GM23248 (cell line): ENCODE measurements at regions not wholly inside any gene's neighbourhood (a gene's known extent, or its start where the extent isn't known, plus 50 kb on each side); places are given as distances from the start of the nearest gene placed in this dataset.

Experiments
- EZH2 ChIP-seq: fragments of 200-600 bp; sonication (generic); IDR thresholded peaks from 2 replicates; pipeline ENCODE4 v1.6.1; 2018; ENCODE audit warnings: antibody characterized with exemption, mild to moderate bottlenecking; ENCODE audit not compliant: insufficient read depth, poor library complexity, severe bottlenecking
- EZH2phosphoT487 ChIP-seq: fragments of 200-600 bp; sonication (generic); IDR thresholded peaks from 2 replicates; pipeline ENCODE4 v1.6.1; 2018; ENCODE audit warnings: antibody characterized with exemption, moderate library complexity, mild to moderate bottlenecking, low read depth; ENCODE audit not compliant: insufficient read depth

GRCh38 chr2:147711031-147711430 lies 133.8 kb upstream of the ACVR2A start:
- TF ChIP-seq EZH2phosphoT487 (no peak), EZH2 (no peak)
